GM12878 (cell line): ENCODE measurements at regions not wholly inside any gene's neighbourhood (a gene's known extent, or its start where the extent isn't known, plus 50 kb on each side); places are given as distances from the start of the nearest gene placed in this dataset.

ENCODE experiments used
- ATAC-seq: fragments of 200-7000 bp; cut with Tn5 transposase; 3 replicates; pipeline ENCODE4 v1.9.1; 2020; ENCODE audit warnings: mild to moderate bottlenecking, moderate library complexity
- BruUV-seq: library from RNA; stranded (reverse); fragments of 400-500 nt; replicated peaks from 2 replicates; lab custom pipeline; 2021; lab: Mats Ljungman, UMichigan
- CTCF ChIA-PET: fragments of 300-600 bp; sonication (Branson Sonifier 250); formaldehyde crosslinking; extraction: SDS; loops from one replicate; lab custom pipeline; 2021; ENCODE audit warnings: inconsistent platforms; lab: Yijun Ruan, JAX
- POLR2A ChIA-PET: fragments of 350-600 bp; formaldehyde crosslinking; extraction: SDS; loops from one replicate; lab custom pipeline; 2021; ENCODE audit warnings: inconsistent platforms; lab: Charles Lee
- RAD21 ChIA-PET: fragments of 300-600 bp; sonication (Branson Sonifier 250); formaldehyde crosslinking; loops from one replicate; lab custom pipeline; 2023; ENCODE audit warnings: antibody characterized with exemption; ENCODE audit not compliant: unreplicated experiment; lab: Charles Lee
- SMC1A ChIA-PET: fragments of 300-600 bp; sonication (Branson Sonifier 250); formaldehyde crosslinking; loops from one replicate; lab custom pipeline; 2023; ENCODE audit not compliant: unreplicated experiment, uncharacterized antibody; lab: Charles Lee
- DNase-seq: peaks from one replicate; pipeline ENCODE4 v3.0.0-alpha.2; 2011; ENCODE audit warnings: low read depth, low spot score
- FAIRE-seq: peaks from 3 replicates; lab custom pipeline; 2011; peaks lifted over from hg19 to GRCh38; lab: Jason Lieb, UNC
- H2AFZ ChIP-seq: 2 replicates; pipeline ENCODE4 v1.6.0; 2011; ENCODE audit warnings: low read depth, low read length, control low read depth; ENCODE audit not compliant: control insufficient read depth
- H3K27ac ChIP-seq: 2 replicates; pipeline ENCODE4 v1.5.1; 2011; ENCODE audit warnings: control low read depth; ENCODE audit not compliant: control insufficient read depth, insufficient read depth
- H3K27me3 ChIP-seq, 2 experiments: replicated peaks in 1 of 2; 2 replicates each; pipeline versions ENCODE4 v1.6.0 to v1.6.1; 2011; ENCODE audit warnings: low read length in 1 of 2; ENCODE audit not compliant: control insufficient read depth in 2 of 2, insufficient read depth in 2 of 2
- H3K36me3 ChIP-seq, 2 experiments: 2 replicates each; pipeline ENCODE4 v1.5.1; 2011; ENCODE audit warnings: low read length in 1 of 2; ENCODE audit not compliant: control insufficient read depth in 2 of 2, insufficient read depth in 2 of 2
- H3K4me1 ChIP-seq: 2 replicates; pipeline ENCODE4 v1.6.1; 2011; ENCODE audit warnings: mild to moderate bottlenecking, low read length, moderate library complexity, mixed read lengths; ENCODE audit not compliant: control insufficient read depth, insufficient read depth
- H3K4me2 ChIP-seq: 2 replicates; pipeline ENCODE4 v1.6.0; 2011; ENCODE audit warnings: control low read depth; ENCODE audit not compliant: control insufficient read depth, insufficient read depth
- H3K4me3 ChIP-seq: fragments of 200-600 bp; sonication (generic); 2 replicates; pipeline ENCODE4 v1.5.1; 2016
- H3K79me2 ChIP-seq: 2 replicates; pipeline ENCODE4 v1.6.0; 2011; ENCODE audit warnings: low read length; ENCODE audit not compliant: control insufficient read depth, insufficient read depth
- H3K9ac ChIP-seq: 2 replicates; pipeline ENCODE4 v1.8.0; 2011; ENCODE audit warnings: low read length, control low read depth, mixed read lengths; ENCODE audit not compliant: control insufficient read depth, insufficient read depth
- H3K9me3 ChIP-seq: replicated peaks from 3 replicates; pipeline ENCODE4 v1.5.1; 2011; ENCODE audit warnings: mild to moderate bottlenecking, low read length; ENCODE audit not compliant: control insufficient read depth, insufficient read depth
- H4K20me1 ChIP-seq: 2 replicates; pipeline ENCODE4 v1.6.0; 2011; ENCODE audit not compliant: control insufficient read depth, insufficient read depth
- BRCA1 ChIP-seq: IDR thresholded peaks from 2 replicates; pipeline ENCODE4 v1.6.1; 2011; ENCODE audit warnings: low read depth, low read length, improper control_type of control experiment
- GATAD2B ChIP-seq: fragments of 450-650 bp; conservative IDR thresholded peaks from 2 replicates; pipeline ENCODE4 v1.6.1; 2017; ENCODE audit warnings: low read depth, mild to moderate bottlenecking, moderate library complexity
- IKZF1 ChIP-seq: fragments of 450-650 bp; conservative IDR thresholded peaks from 2 replicates; pipeline ENCODE4 v1.6.1; 2017; ENCODE audit warnings: antibody characterized with exemption, mild to moderate bottlenecking
- MXI1 ChIP-seq: fragments of 150-350 bp; IDR thresholded peaks from 2 replicates; pipeline ENCODE4 v1.6.1; 2011; ENCODE audit warnings: low read depth, mild to moderate bottlenecking, inconsistent platforms, low read length, improper control_type of control experiment
- USF1 ChIP-seq: IDR thresholded peaks from 2 replicates; pipeline ENCODE4 v1.6.1; 2011; ENCODE audit warnings: borderline replicate concordance, low read depth, mild to moderate bottlenecking, moderate library complexity, mixed read lengths, low read length; ENCODE audit not compliant: insufficient read depth; ENCODE audit errors: extremely low read length
- WGBS: methylation state at CpG from one replicate; pipeline ENCODE4 v1.1.6; 2016; ENCODE audit warnings: low lambda C conversion rate; ENCODE audit not compliant: insufficient replicate concordance, insufficient coverage; ENCODE audit errors: missing lambda C conversion rate; 5-methylcytosine and 5-hydroxymethylcytosine counted together
- in situ Hi-C: fragments of 300-500 bp; cut with MboI; formaldehyde crosslinking; loops from 9 replicates; pipeline ENCODE4 v1.14.3; 2018; ENCODE audit warnings: mixed read lengths
- intact Hi-C: fragments of 100-400 bp; cut with micrococcal nuclease; formaldehyde crosslinking; loops from one replicate; pipeline ENCODE4 v1.14.2; 2022; ENCODE audit not compliant: unreplicated experiment
- TF ChIP-seq, protein P1 (sequence below): fragments of 450-650 bp; IDR thresholded peaks from 2 replicates; pipeline ENCODE4 v1.6.1; 2018; ENCODE audit warnings: mild to moderate bottlenecking, low read depth, moderate library complexity; ENCODE audit not compliant: partially characterized antibody
- TF ChIP-seq, protein P2 (sequence below): fragments of 450-650 bp; conservative IDR thresholded peaks from 2 replicates; pipeline ENCODE4 v1.6.1; 2017; ENCODE audit warnings: mild to moderate bottlenecking, moderate library complexity
- TF ChIP-seq, protein P3 (sequence below), 3 experiments: IDR thresholded peaks in 2 of 3; conservative IDR thresholded peaks in 1 of 3; 2 replicates each; pipeline ENCODE4 v1.5.1; 2011; ENCODE audit warnings: low read depth in 3 of 3, low read length in 3 of 3, mild to moderate bottlenecking in 3 of 3, control low read depth in 2 of 3, moderate library complexity in 2 of 3, inconsistent platforms in 1 of 3, mixed read lengths in 1 of 3; ENCODE audit not compliant: control insufficient read depth in 2 of 3, insufficient read depth in 1 of 3; ENCODE audit errors: extremely low read depth in 1 of 3

DNA sequence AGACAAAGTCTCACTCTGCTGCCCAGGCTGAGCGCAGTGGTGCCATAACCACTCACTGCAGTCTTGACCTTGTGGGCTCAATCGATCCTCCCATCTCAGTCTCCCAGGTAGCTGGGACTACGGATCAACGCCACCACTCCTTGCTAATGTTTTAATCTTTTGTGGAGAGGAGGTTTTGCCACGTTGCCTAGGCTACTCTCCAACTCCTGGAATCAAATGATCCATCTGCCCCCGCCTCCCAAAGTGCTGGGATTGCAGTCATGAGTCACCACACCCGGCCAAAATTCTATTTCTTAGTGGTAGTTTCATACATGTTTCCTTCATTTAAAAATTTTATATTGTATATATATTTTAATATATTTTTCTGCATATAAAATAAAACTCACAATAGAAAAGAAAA, 125.8 kb upstream of the CLNK start:
- Histone ChIP-seq H3K9me3 (peaks cover 9% of the 10 kb centered on the region), H3K27me3 (no peaks in the 10 kb centered on the region), H3K27ac (no peak overlapping the region), H4K20me1 (no peaks in the 10 kb centered on the region), H3K4me1 (no peaks in the 10 kb centered on the region; the same call in 1 of the 2 replicates), H3K79me2 (no peaks in the 10 kb centered on the region), H3K4me3 (no peak overlapping the region), H3K36me3 (no peaks in the 10 kb centered on the region), H3K9ac (no peak overlapping the region), H3K4me2 (no peak overlapping the region), H2AFZ (no peak overlapping the region)
- TF ChIP-seq, protein P1, sequence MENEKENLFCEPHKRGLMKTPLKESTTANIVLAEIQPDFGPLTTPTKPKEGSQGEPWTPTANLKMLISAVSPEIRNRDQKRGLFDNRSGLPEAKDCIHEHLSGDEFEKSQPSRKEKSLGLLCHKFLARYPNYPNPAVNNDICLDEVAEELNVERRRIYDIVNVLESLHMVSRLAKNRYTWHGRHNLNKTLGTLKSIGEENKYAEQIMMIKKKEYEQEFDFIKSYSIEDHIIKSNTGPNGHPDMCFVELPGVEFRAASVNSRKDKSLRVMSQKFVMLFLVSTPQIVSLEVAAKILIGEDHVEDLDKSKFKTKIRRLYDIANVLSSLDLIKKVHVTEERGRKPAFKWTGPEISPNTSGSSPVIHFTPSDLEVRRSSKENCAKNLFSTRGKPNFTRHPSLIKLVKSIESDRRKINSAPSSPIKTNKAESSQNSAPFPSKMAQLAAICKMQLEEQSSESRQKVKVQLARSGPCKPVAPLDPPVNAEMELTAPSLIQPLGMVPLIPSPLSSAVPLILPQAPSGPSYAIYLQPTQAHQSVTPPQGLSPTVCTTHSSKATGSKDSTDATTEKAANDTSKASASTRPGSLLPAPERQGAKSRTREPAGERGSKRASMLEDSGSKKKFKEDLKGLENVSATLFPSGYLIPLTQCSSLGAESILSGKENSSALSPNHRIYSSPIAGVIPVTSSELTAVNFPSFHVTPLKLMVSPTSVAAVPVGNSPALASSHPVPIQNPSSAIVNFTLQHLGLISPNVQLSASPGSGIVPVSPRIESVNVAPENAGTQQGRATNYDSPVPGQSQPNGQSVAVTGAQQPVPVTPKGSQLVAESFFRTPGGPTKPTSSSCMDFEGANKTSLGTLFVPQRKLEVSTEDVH, result no peak
- RAD21 ChIA-PET, result interaction anchor here (1.3 kb wide), 1 partner anchor 187 kb away, joined by 4 read pairs; no protein-coding TSS in a partner anchor
- SMC1A ChIA-PET, result interaction anchor here (1.5 kb wide), 1 partner anchor 10 kb away, joined by 4 read pairs; no protein-coding TSS in a partner anchor
- DNase-seq (no peak), FAIRE-seq (no peak), ATAC-seq (no peak)
- in situ Hi-C loops, result no loop called here
- POLR2A ChIA-PET, result no interaction called here
- CTCF ChIA-PET, result interaction anchor here (1.4 kb wide), 1 partner anchor 25 kb away, joined by 3 read pairs; no protein-coding TSS in a partner anchor
- 66% methylated on average over 7 of the region's 7 CpGs for WGBS
- intact Hi-C loops, result loop anchor here (2.0 kb wide), 1 partner anchor 80 kb away; no protein-coding TSS in a partner anchor
- no TSS peak for BruUV-seq

GRCh38 chr4:10809905-10810304, 125.3 kb upstream of the CLNK start:
- ATAC-seq, result peak; percentile 93
- no peak overlapping the region for H3K27ac ChIP-seq
- no TSS peak for BruUV-seq
- no peak overlapping the region for H2AFZ ChIP-seq
- H3K79me2 ChIP-seq, result no peaks in the 10 kb centered on the region
- H4K20me1 ChIP-seq, result no peaks in the 10 kb centered on the region
- H3K27me3 ChIP-seq, result no peaks in the 10 kb centered on the region
- POLR2A ChIA-PET, result no interaction called here
- SMC1A ChIA-PET, result interaction anchor here (0.7 kb wide), 1 partner anchor 78 kb away, joined by 3 read pairs; no protein-coding TSS in a partner anchor
- H3K36me3 ChIP-seq, result no peaks in the 10 kb centered on the region
- no peaks in the 10 kb centered on the region; the same call in 1 of the 2 replicates for H3K4me1 ChIP-seq
- CTCF ChIA-PET, result no interaction called here
- peaks cover 10% of the 10 kb centered on the region for H3K9me3 ChIP-seq
- RAD21 ChIA-PET, result no interaction called here
- H3K4me2 ChIP-seq, result no peak overlapping the region
- in situ Hi-C loops (no loop called here), intact Hi-C loops (loop anchor here (2.0 to 10.0 kb wide), 2 partner anchors 79 to 185 kb away; no protein-coding TSS in a partner anchor)
- peak; percentile 40 for DNase-seq
- peak; percentile 61 for FAIRE-seq
- WGBS, result 0% methylated on average over 3 of the region's 3 CpGs
- no peak overlapping the region for H3K4me3 ChIP-seq
- no peak overlapping the region for H3K9ac ChIP-seq
- TF ChIP-seq USF1, result no peak
- no peak for TF ChIP-seq GATAD2B
- TF ChIP-seq, protein P2, sequence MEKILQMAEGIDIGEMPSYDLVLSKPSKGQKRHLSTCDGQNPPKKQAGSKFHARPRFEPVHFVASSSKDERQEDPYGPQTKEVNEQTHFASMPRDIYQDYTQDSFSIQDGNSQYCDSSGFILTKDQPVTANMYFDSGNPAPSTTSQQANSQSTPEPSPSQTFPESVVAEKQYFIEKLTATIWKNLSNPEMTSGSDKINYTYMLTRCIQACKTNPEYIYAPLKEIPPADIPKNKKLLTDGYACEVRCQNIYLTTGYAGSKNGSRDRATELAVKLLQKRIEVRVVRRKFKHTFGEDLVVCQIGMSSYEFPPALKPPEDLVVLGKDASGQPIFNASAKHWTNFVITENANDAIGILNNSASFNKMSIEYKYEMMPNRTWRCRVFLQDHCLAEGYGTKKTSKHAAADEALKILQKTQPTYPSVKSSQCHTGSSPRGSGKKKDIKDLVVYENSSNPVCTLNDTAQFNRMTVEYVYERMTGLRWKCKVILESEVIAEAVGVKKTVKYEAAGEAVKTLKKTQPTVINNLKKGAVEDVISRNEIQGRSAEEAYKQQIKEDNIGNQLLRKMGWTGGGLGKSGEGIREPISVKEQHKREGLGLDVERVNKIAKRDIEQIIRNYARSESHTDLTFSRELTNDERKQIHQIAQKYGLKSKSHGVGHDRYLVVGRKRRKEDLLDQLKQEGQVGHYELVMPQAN, result no peak
- TF ChIP-seq MXI1, result no peak
- TF ChIP-seq IKZF1, result no peak
- TF ChIP-seq, protein P3, sequence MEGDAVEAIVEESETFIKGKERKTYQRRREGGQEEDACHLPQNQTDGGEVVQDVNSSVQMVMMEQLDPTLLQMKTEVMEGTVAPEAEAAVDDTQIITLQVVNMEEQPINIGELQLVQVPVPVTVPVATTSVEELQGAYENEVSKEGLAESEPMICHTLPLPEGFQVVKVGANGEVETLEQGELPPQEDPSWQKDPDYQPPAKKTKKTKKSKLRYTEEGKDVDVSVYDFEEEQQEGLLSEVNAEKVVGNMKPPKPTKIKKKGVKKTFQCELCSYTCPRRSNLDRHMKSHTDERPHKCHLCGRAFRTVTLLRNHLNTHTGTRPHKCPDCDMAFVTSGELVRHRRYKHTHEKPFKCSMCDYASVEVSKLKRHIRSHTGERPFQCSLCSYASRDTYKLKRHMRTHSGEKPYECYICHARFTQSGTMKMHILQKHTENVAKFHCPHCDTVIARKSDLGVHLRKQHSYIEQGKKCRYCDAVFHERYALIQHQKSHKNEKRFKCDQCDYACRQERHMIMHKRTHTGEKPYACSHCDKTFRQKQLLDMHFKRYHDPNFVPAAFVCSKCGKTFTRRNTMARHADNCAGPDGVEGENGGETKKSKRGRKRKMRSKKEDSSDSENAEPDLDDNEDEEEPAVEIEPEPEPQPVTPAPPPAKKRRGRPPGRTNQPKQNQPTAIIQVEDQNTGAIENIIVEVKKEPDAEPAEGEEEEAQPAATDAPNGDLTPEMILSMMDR (IDR thresholded peaks at IDR 0.05 in 2 of 3, conservative IDR thresholded peaks at IDR 0.05 in 1 of 3; ENCODE audit: control insufficient read depth in 2 of 3, extremely low read depth in 1 of 3, insufficient read depth in 1 of 3, low read depth in 3 of 3, low read length in 3 of 3), result no peak
- no peak for TF ChIP-seq BRCA1
